HCT116 (cell line): ENCODE measurements at regions not wholly inside any gene's neighbourhood (a gene's known extent, or its start where the extent isn't known, plus 50 kb on each side); places are given as distances from the start of the nearest gene placed in this dataset.

Source experiments
- CTCF ChIP-seq, 3 experiments: fragments of 200-600 bp in 1 of 3; sonication (generic) in 1 of 3; IDR thresholded peaks in 2 of 3; conservative IDR thresholded peaks in 1 of 3; 2 replicates each; pipeline ENCODE4 v1.5.1; 2012 to 2017; ENCODE audit warnings: low read depth in 2 of 3, low read length in 2 of 3, antibody characterized with exemption in 1 of 3, borderline replicate concordance in 1 of 3, control low read depth in 1 of 3, mild to moderate bottlenecking in 1 of 3, mixed read lengths in 1 of 3, mixed run types in 1 of 3, moderate library complexity in 1 of 3; ENCODE audit not compliant: insufficient read depth in 1 of 3
- POLR2AphosphoS5 ChIP-seq: IDR thresholded peaks from 2 replicates; pipeline ENCODE4 v1.6.1; 2011; ENCODE audit warnings: mild to moderate bottlenecking, low read depth, low read length, moderate library complexity
- REST ChIP-seq: IDR thresholded peaks from 2 replicates; pipeline ENCODE4 v1.6.1; 2012; ENCODE audit warnings: low read depth
- SIN3A ChIP-seq: IDR thresholded peaks from 2 replicates; pipeline ENCODE4 v1.6.1; 2012; ENCODE audit warnings: low read depth
- ZBTB33 ChIP-seq: IDR thresholded peaks from 2 replicates; pipeline ENCODE4 v1.6.1; 2011; ENCODE audit warnings: mild to moderate bottlenecking, low read length, moderate library complexity; ENCODE audit not compliant: insufficient replicate concordance; ENCODE audit errors: extremely low read depth
- ZNF274 ChIP-seq: fragments of 200-500 bp; sonication (Bioruptor generic); IDR thresholded peaks from 2 replicates; pipeline ENCODE4 v1.6.1; 2014; ENCODE audit warnings: mild to moderate bottlenecking, low read depth, low read length, inconsistent platforms

- TF ChIP-seq CTCF (IDR thresholded peaks at IDR 0.05 in 2 of 3, conservative IDR thresholded peaks at IDR 0.05 in 1 of 3; ENCODE audit: borderline replicate concordance in 1 of 3, insufficient read depth in 1 of 3, low read depth in 2 of 3, low read length in 2 of 3), result no peak
- no peak for TF ChIP-seq REST
- TF ChIP-seq POLR2AphosphoS5, result no peak
- no peak for TF ChIP-seq ZNF274
- TF ChIP-seq ZBTB33, result no peak
- no peak for TF ChIP-seq SIN3A
Measured at GRCh38 chr16:54545854-54546511, 259.4 kb upstream of the IRX3 start.
